GM19239 (cell line): ENCODE measurements at regions not wholly inside any gene's neighbourhood (a gene's known extent, or its start where the extent isn't known, plus 50 kb on each side); places are given as distances from the start of the nearest gene placed in this dataset.
A peak's percentile ranks its signal among the peaks of the same experiment; 100 is the strongest.
"Not testable (repeated sequence)": the region's sequence is repeated elsewhere in the genome, so short reads cannot be mapped to it uniquely, and the experiment has no call there.

Experiments used
- DNase-seq: peaks from one replicate; pipeline ENCODE4 v3.0.0; 2011; ENCODE audit warnings: low spot score; ENCODE audit not compliant: insufficient read length
- FAIRE-seq: peaks from 2 replicates; lab custom pipeline; 2011; peaks lifted over from hg19 to GRCh38; lab: Jason Lieb, UNC

DNA sequence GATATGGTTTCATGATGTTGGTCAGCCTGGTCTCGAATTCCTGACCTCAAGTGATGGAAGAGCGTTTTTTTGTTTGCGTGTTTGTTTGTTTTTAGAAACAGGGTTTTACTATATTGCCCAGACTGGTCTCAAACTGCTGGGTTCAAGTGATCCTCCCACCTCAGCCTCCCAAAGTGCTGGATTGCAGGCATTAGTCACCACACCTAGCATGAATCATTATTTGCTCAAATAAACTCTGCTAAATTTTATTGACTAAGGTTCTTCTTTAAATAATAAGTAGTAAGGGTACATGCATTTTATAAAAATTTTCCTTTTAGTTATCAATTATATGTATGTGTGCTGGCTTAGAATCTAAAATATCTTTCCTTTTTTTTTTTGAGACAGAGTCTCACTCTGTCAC lies 52.9 kb downstream of the ZBTB9 start:
- FAIRE-seq, result no peak

DNA sequence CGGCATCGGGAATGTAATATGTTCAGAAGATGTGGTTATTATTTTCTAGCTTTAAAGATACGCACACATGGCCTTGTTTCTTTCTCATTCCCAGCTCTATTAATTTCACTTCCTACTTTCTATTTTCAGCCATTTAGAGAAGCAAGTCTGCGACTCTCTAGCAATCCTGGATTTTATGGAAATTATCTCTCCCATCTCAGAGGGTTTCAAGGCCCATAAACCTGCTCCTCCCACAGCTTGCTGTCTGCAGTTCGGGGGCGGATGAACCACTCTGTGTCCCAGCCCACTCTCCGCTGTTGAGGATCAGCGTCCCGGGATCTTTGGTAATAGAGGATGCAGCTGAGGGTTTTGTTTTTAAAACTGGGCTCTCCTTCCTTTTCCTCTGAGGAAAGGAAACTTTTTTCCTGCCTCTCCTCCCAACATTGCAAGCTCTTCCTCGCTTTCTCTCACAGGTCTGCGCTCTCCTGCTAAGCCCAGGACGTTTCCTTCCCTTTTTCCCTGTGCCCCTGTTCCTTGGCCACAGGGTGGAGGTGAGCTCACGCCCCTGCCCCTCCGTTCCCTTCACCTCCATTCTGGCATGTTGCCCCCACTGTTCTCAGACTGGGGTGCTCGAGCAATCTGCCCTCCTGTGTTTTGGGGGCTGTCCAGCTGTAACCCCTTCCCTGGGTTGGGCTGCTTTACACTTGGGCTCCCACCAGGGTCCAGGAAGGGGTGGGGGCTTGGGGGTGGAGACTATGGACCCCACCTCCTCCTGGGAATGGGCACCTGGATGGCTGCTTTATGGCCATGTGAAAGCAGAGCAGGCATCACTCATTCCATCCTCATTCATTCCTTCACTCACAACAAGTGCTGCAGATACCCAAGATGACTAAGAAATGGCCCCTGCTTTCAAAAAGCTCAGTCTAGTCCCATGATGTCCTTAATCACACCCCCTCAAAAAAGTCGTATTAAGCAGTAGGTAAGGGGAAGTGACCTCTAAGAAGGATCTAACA lies 54.9 kb downstream of the ZBTB9 start:
- DNase-seq (no peak), FAIRE-seq (peak; percentile 61)

More for the DNA sequence above, 52.9 kb downstream of the ZBTB9 start:
- DNase-seq, result no peak

DNA sequence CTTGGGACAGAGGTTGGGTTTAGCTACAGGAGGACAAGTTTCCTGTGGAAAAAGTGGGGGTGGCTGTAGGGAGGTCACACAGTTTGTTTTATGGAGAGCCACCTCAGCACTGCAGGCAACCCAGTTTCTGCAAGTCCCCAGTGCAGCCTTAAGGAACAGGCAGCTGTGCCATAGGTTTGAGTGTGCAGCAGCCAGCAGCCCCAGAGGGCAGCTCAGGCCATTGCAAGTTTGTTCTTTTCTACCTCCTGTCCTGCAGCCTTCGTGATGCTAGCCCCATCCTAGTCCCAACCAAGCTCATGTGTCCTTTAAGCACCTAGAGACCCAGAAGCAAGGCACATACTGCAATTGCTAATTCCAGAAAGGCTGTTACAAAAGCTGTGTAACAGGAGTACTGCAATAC lies 58.8 kb downstream of the ZBTB9 start:
- FAIRE-seq (no peak), DNase-seq (no peak)

DNA sequence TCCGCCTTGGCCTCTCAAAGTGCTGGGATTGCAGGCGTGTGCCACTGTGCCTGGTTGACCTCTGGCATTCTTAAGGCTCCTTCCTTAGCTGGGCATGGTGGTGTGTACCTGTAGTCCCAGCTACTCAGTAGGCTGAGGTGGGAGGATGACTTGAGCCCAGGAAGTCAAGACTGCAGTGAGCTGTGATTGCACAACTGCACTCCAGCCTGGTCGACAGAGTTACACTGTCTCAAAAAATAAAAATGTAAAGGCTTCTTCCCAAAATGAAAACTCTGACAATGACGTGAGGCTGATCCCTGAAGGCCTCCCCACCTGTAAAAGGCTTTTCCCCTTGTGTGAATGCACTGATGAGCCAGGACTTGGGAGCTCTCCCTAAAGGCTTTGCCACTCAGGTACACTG lies 62.4 kb downstream of the ZBTB9 start:
- FAIRE-seq, result no peak
- DNase-seq, result no peak

DNA sequence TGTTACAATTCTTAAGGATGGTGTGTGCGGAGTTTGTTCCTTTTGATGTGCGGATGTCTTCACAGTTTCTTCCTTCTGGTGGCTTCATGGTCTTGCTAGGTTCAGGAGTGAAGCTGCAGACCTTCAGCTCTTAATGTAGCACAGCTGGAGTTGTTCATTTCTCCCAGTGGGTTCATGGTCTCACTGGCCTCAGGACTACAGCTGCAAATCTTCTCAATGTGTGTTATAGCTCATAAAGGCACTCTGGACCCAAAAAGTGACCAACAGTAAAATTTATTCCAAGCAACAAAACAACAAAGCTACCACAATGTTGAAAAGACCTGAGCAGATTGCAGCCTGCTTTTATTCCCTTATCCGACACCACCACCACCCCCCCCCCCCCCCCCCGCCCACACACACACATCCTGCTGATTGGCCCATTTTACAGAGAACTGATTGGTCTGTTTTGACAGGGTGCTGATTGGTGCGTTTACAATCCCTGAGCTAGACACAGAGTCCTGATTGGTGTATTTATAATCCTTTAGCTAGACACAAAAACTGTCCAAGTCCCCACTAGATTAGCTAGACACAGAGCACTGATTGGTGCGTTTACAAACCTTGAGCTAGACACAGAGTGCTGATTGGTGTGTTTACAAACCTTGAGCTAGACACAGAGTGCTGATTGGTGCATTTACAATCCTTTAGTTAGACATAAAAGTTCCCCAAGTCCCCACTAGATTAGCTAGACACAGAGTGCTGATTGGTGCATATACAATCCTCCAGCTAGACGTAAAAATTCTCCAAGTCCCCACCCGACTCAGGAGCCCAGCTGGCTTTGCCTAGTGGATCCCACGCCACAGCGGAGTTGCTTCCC lies 59.2 kb downstream of the BAK1 start:
- not testable (repeated sequence) for DNase-seq, FAIRE-seq

DNA sequence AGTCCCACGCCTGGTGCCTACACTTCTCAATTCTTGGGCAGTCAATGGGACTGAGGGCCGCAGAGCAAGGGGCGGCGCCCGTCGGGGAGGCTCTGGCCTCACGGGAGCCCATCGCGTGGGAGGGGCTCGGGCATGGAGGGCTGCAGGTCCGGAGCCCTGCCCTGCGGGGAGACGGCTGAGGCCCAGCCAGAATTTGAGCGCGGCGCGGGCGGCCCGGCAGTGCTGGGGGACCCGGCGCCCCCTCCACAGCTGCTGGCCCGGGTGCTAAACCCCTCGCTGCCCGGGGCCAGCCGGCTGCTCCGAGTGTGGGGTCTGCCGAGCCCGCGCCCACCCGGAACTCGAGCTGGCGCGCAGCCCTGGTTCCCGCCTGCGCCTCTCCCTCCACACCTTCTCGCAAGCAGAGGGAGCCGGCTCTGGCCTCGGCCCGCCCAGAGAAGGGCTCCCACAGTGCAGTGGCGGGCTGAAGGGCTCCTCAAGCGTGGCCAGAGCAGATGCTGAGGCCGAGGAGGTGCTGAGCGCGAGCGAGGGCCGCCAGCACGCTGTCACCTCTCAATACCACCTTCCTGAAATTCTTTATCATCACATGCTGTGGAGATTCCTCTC lies 58.5 kb downstream of the BAK1 start:
- FAIRE-seq (no peak), DNase-seq (no peak)
